B cell (primary cell): ENCODE measurements at regions not wholly inside any gene's neighbourhood (a gene's known extent, or its start where the extent isn't known, plus 50 kb on each side); places are given as distances from the start of the nearest gene placed in this dataset.

Experiments
- ATAC-seq: fragments of 200-7000 bp; cut with Tn5 transposase; one replicate; pipeline ENCODE4 v1.10.0; 2021; ENCODE audit warnings: low read depth, mild to moderate bottlenecking, moderate number of reproducible peaks, moderate library complexity
- CTCF ChIA-PET: fragments of 350-600 bp; sonication (Branson Sonifier 250); formaldehyde crosslinking; loops from one replicate; lab custom pipeline; 2021; ENCODE audit warnings: antibody characterized with exemption, inconsistent platforms; lab: Charles Lee
- POLR2A ChIA-PET: fragments of 350-600 bp; sonication (Branson Sonifier 250); formaldehyde crosslinking; loops from one replicate; lab custom pipeline; 2021; ENCODE audit warnings: antibody characterized with exemption; lab: Charles Lee
- DNase-seq: peaks from one replicate; pipeline ENCODE4 v3.0.0; 2013
- H2AFZ ChIP-seq: 2 replicates; pipeline ENCODE4 v1.6.1; 2012; ENCODE audit warnings: mild to moderate bottlenecking, low read depth, low read length; ENCODE audit not compliant: insufficient read depth, poor library complexity, severe bottlenecking
- H3K27ac ChIP-seq, 2 donors: 1 replicate in 1 of 2; 2 replicates in 1 of 2; pipeline ENCODE4 v1.5.1; 2012 to 2013; ENCODE audit warnings: low read length in 2 of 2, mild to moderate bottlenecking in 2 of 2, moderate library complexity in 1 of 2
- H3K27me3 ChIP-seq, 4 experiments: fragments of 200-600 bp in 1 of 4; sonication (generic) in 1 of 4; replicated peaks in 1 of 4; 1 replicate in 2 of 4; 2 replicates in 2 of 4; pipeline versions ENCODE4 v1.6.1 to v1.7.0; 2013 to 2016; ENCODE audit warnings: low read length in 3 of 4, mild to moderate bottlenecking in 2 of 4, mixed read lengths in 1 of 4, moderate library complexity in 1 of 4; ENCODE audit not compliant: insufficient read depth in 4 of 4, control insufficient read depth in 3 of 4; ENCODE audit errors: control extremely low read depth in 1 of 4
- H3K36me3 ChIP-seq, 2 experiments: replicated peaks in 1 of 2; 1 replicate in 1 of 2; 2 replicates in 1 of 2; pipeline versions ENCODE4 v1.6.1 to v1.7.1; 2013; ENCODE audit warnings: low read length in 1 of 2; ENCODE audit not compliant: insufficient read depth in 2 of 2, control insufficient read depth in 1 of 2; ENCODE audit errors: control extremely low read depth in 1 of 2, extremely low read depth in 1 of 2
- H3K4me1 ChIP-seq, 2 donors: fragments of 200-600 bp in 1 of 2; sonication (generic) in 1 of 2; 1 replicate in 1 of 2; 2 replicates in 1 of 2; pipeline versions ENCODE4 v1.5.1 to v1.6.1; 2013 to 2017; ENCODE audit warnings: low read length in 2 of 2; ENCODE audit not compliant: control insufficient read depth in 2 of 2, insufficient read depth in 2 of 2
- H3K4me2 ChIP-seq: replicated peaks from 2 replicates; pipeline ENCODE3; 2012; ENCODE audit warnings: mild to moderate bottlenecking, low read depth, low read length; ENCODE audit not compliant: poor library complexity, severe bottlenecking
- H3K4me3 ChIP-seq, 5 experiments: fragments of 200-600 bp in 1 of 5; sonication (generic) in 1 of 5; 1 replicate in 3 of 5; 2 replicates in 2 of 5; pipeline versions ENCODE4 v1.5.1 to v1.7.0; 2011 to 2016; ENCODE audit warnings: low read length in 4 of 5, mild to moderate bottlenecking in 4 of 5, low read depth in 2 of 5, control low read depth in 1 of 5, moderate library complexity in 1 of 5; ENCODE audit not compliant: insufficient read depth in 1 of 5; ENCODE audit errors: control extremely low read depth in 1 of 5, extremely low read depth in 1 of 5
- H3K79me2 ChIP-seq: fragments of 200-600 bp; sonication (generic); one replicate; pipeline ENCODE4 v1.6.0; 2016; ENCODE audit warnings: low read length; ENCODE audit not compliant: control insufficient read depth, insufficient read depth
- H3K9ac ChIP-seq: fragments of 200-600 bp; sonication (generic); 2 replicates; pipeline ENCODE4 v1.6.1; 2017; ENCODE audit warnings: mild to moderate bottlenecking, low read length, moderate library complexity
- H3K9me3 ChIP-seq, 3 donors: one replicate each; pipeline versions ENCODE4 v1.6.1 to v1.7.1; 2013; ENCODE audit warnings: low read length in 2 of 3; ENCODE audit not compliant: control insufficient read depth in 2 of 3, insufficient read depth in 1 of 3; ENCODE audit errors: control extremely low read depth in 1 of 3
- H4K20me1 ChIP-seq: 2 replicates; pipeline ENCODE4 v1.6.0; 2012; ENCODE audit warnings: mild to moderate bottlenecking, low read length; ENCODE audit not compliant: insufficient read depth, control insufficient read depth, poor library complexity, severe bottlenecking
- H3K27ac Mint-ChIP-seq: one replicate; pipeline ENCODE4 v1.8.0; 2021; ENCODE audit warnings: mixed read lengths
- H3K27me3 Mint-ChIP-seq: one replicate; pipeline ENCODE4 v1.8.0; 2021; ENCODE audit warnings: mixed read lengths
- H3K4me1 Mint-ChIP-seq: one replicate; pipeline ENCODE4 v1.8.0; 2021; ENCODE audit warnings: mixed read lengths
- H3K4me3 Mint-ChIP-seq: one replicate; pipeline ENCODE4 v1.8.0; 2021; ENCODE audit warnings: mixed read lengths
- H3K9me3 Mint-ChIP-seq: one replicate; pipeline ENCODE4 v1.8.0; 2022; ENCODE audit warnings: mixed read lengths; ENCODE audit not compliant: insufficient read depth
- CTCF ChIP-seq: fragments of 200-600 bp; IDR thresholded peaks from one replicate; pipeline ENCODE4 v1.8.0; 2022; ENCODE audit warnings: antibody characterized with exemption, mild to moderate bottlenecking
- EZH2 ChIP-seq: IDR thresholded peaks from 2 replicates; pipeline ENCODE4 v1.6.1; 2012; ENCODE audit warnings: borderline replicate concordance, low read depth, mild to moderate bottlenecking, moderate library complexity, low read length; ENCODE audit not compliant: insufficient read depth, poor library complexity, severe bottlenecking
- WGBS: methylation state at CpG from one replicate; pipeline ENCODE4 v1.1.5; 2013; ENCODE audit warnings: missing lambda C conversion rate; ENCODE audit not compliant: insufficient coverage; 5-methylcytosine and 5-hydroxymethylcytosine counted together
- intact Hi-C: fragments of 100-400 bp; cut with micrococcal nuclease; formaldehyde crosslinking; loops from one replicate; pipeline ENCODE4 v1.10.0; 2022

DNA sequence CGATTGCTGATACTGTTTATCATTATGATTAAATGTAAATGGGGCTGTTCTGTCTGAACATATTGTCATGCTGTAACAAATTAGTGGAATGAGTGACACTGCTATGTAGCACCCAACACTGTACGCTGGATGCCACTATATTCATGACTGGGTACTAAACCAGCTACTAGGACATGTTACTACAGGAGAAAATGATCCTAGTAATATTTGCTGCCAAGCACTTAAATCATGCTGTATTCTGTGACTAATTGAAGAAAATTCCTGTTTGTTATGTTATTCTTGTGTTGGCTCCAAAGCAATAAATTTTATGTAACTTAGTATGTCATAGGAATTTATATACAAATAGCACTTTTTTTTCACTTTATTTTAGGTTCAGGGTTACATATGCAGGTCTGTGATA is 804.2 kb downstream of the CENPC start:
- Histone ChIP-seq H3K27me3 (no peaks in the 10 kb centered on the region), H3K27ac (no peak overlapping the region), H3K9me3 (no peaks in the 10 kb centered on the region), H2AFZ (no peak overlapping the region), H3K9ac (no peak overlapping the region), H3K79me2 (no peaks in the 10 kb centered on the region), H3K36me3 (no peaks in the 10 kb centered on the region), H3K4me2 (no peak overlapping the region), H3K4me3 (no peak overlapping the region), H3K4me1 (no peaks in the 10 kb centered on the region), H4K20me1 (no peaks in the 10 kb centered on the region)
- ChIA-PET CTCF (no interaction called here), POLR2A (no interaction called here)
- intact Hi-C loops = no loop called here
- TF ChIP-seq EZH2 (no peak), CTCF (no peak)
- Mint-ChIP-seq H3K27me3 (no peaks in the 10 kb centered on the region), H3K4me1 (no peaks in the 10 kb centered on the region), H3K9me3 (no peaks in the 10 kb centered on the region), H3K4me3 (no peak overlapping the region), H3K27ac (no peak overlapping the region)
- no peak for ATAC-seq
- no CpG with 5 or more reads among the region's 2 CpGs for WGBS
- DNase-seq = no peak

- H3K27me3 Mint-ChIP-seq = no peaks in the 10 kb centered on the region
- Histone ChIP-seq H3K36me3 (no peaks in the 10 kb centered on the region), H3K9ac (no peak overlapping the region), H3K4me1 (no peaks in the 10 kb centered on the region), H3K9me3 (no peaks in the 10 kb centered on the region), H2AFZ (no peak overlapping the region), H3K27me3 (no peaks in the 10 kb centered on the region), H3K4me2 (no peak overlapping the region), H3K79me2 (no peaks in the 10 kb centered on the region), H3K27ac (no peak overlapping the region), H3K4me3 (no peak overlapping the region), H4K20me1 (no peaks in the 10 kb centered on the region)
- intact Hi-C loops = no loop called here
- no peaks in the 10 kb centered on the region for H3K4me1 Mint-ChIP-seq
- DNase-seq (no peak), ATAC-seq (no peak)
- no peak overlapping the region for H3K27ac Mint-ChIP-seq
- WGBS = no CpG with 5 or more reads among the region's 3 CpGs
- ChIA-PET CTCF (interaction anchor here (0.5 kb wide), 1 partner anchor 82 kb away, joined by 7 read pairs; no protein-coding TSS in a partner anchor), POLR2A (no interaction called here)
- H3K9me3 Mint-ChIP-seq = peaks cover 3% of the 10 kb centered on the region
- no peak for TF ChIP-seq EZH2
- TF ChIP-seq CTCF = no peak
- no peak overlapping the region for H3K4me3 Mint-ChIP-seq
Measured at GRCh38 chr4:66736606-66737005, 808.7 kb downstream of the CENPC start.
